IMR-90 (cell line): ENCODE measurements at regions not wholly inside any gene's neighbourhood (a gene's known extent, or its start where the extent isn't known, plus 50 kb on each side); places are given as distances from the start of the nearest gene placed in this dataset.

Experiments used
- ATAC-seq: fragments of 200-7000 bp; cut with Tn5 transposase; 2 replicates; pipeline ENCODE4 v1.9.1; 2020; ENCODE audit warnings: low read depth, mild to moderate bottlenecking, moderate library complexity
- BruUV-seq: library from RNA; stranded (reverse); fragments of 400-500 nt; replicated peaks from 2 replicates; lab custom pipeline; 2021; lab: Mats Ljungman, UMichigan
- CTCF ChIA-PET: fragments of 300-600 bp; formaldehyde crosslinking; extraction: SDS; loops from one replicate; lab custom pipeline; 2021; ENCODE audit warnings: antibody characterized with exemption; lab: Yijun Ruan, JAX
- POLR2A ChIA-PET: fragments of 300-600 bp; sonication (Branson Sonifier 250); formaldehyde crosslinking; loops from one replicate; lab custom pipeline; 2022; ENCODE audit warnings: antibody characterized with exemption; ENCODE audit not compliant: unreplicated experiment; lab: Charles Lee
- DNase-seq: peaks from one replicate; pipeline ENCODE4 v3.0.0; 2013
- H2AFZ ChIP-seq: replicated peaks from 2 replicates; pipeline ENCODE3; 2013; ENCODE audit warnings: low read length, mild to moderate bottlenecking; ENCODE audit not compliant: poor library complexity
- H2AK5ac ChIP-seq: 2 replicates; pipeline ENCODE4 v1.6.1; 2013; ENCODE audit warnings: low read depth, low read length, inconsistent platforms
- H2AK9ac ChIP-seq: replicated peaks from 2 replicates; pipeline ENCODE3; 2013; ENCODE audit warnings: mild to moderate bottlenecking, low read depth, low read length, moderate library complexity; ENCODE audit not compliant: poor library complexity
- H2BK120ac ChIP-seq: 2 replicates; pipeline ENCODE4 v1.6.1; 2013; ENCODE audit warnings: low read depth, low read length, inconsistent platforms
- H2BK15ac ChIP-seq: 3 replicates; pipeline ENCODE4 v1.6.1; 2013; ENCODE audit warnings: low read depth, low read length, inconsistent platforms
- H2BK20ac ChIP-seq: 2 replicates; pipeline ENCODE4 v1.6.1; 2013; ENCODE audit warnings: low read depth, mild to moderate bottlenecking, inconsistent platforms, low read length, moderate library complexity
- H2BK5ac ChIP-seq: 2 replicates; pipeline ENCODE4 v1.6.1; 2013; ENCODE audit warnings: mild to moderate bottlenecking, low read depth, low read length, inconsistent platforms; ENCODE audit not compliant: poor library complexity, severe bottlenecking
- H3K14ac ChIP-seq: replicated peaks from 2 replicates; pipeline ENCODE4 v1.6.1; 2013; ENCODE audit warnings: low read depth, low read length, inconsistent platforms
- H3K18ac ChIP-seq: 2 replicates; pipeline ENCODE4 v1.6.1; 2013; ENCODE audit warnings: low read depth, low read length, control low read depth
- H3K23ac ChIP-seq: 2 replicates; pipeline ENCODE4 v1.6.1; 2013; ENCODE audit warnings: low read depth, low read length, inconsistent platforms
- H3K27ac ChIP-seq: 2 replicates; pipeline ENCODE4 v1.5.1; 2013; ENCODE audit warnings: mild to moderate bottlenecking, control low read depth, low read length; ENCODE audit not compliant: insufficient read depth
- H3K27me3 ChIP-seq: 2 replicates; pipeline ENCODE4 v1.6.1; 2013; ENCODE audit warnings: low read length; ENCODE audit not compliant: control insufficient read depth, insufficient read depth
- H3K36me3 ChIP-seq: 2 replicates; pipeline ENCODE4 v1.6.1; 2013; ENCODE audit warnings: low read length, mixed read lengths; ENCODE audit not compliant: control insufficient read depth, insufficient read depth
- H3K4ac ChIP-seq: 2 replicates; pipeline ENCODE4 v1.6.1; 2013; ENCODE audit warnings: low read depth, low read length, inconsistent platforms
- H3K4me1 ChIP-seq: 2 replicates; pipeline ENCODE4 v1.6.1; 2013; ENCODE audit warnings: low read length, mixed read lengths; ENCODE audit not compliant: control insufficient read depth, insufficient read depth
- H3K4me2 ChIP-seq: 2 replicates; pipeline ENCODE4 v1.6.1; 2013; ENCODE audit warnings: low read depth, mild to moderate bottlenecking, control low read depth, low read length, moderate library complexity
- H3K4me3 ChIP-seq: 2 replicates; pipeline ENCODE4 v1.5.1; 2013; ENCODE audit warnings: low read depth, mild to moderate bottlenecking, control low read depth, low read length, moderate library complexity; ENCODE audit not compliant: insufficient read depth
- H3K56ac ChIP-seq: 2 replicates; pipeline ENCODE4 v1.6.1; 2013; ENCODE audit warnings: low read length, inconsistent platforms; ENCODE audit not compliant: insufficient read depth; ENCODE audit errors: extremely low read depth
- H3K79me1 ChIP-seq, 2 experiments: 2 replicates each; pipeline ENCODE4 v1.6.1; 2013; ENCODE audit warnings: low read length in 2 of 2, inconsistent platforms in 1 of 2, low read depth in 1 of 2
- H3K9ac ChIP-seq: 2 replicates; pipeline ENCODE4 v1.6.1; 2013; ENCODE audit warnings: low read depth, low read length, control low read depth
- H3K9me1 ChIP-seq: 2 replicates; pipeline ENCODE4 v1.6.1; 2013; ENCODE audit warnings: low read length, inconsistent platforms; ENCODE audit not compliant: insufficient read depth
- H3K9me3 ChIP-seq: 2 replicates; pipeline ENCODE4 v1.6.1; 2013; ENCODE audit warnings: low read length; ENCODE audit not compliant: control insufficient read depth, insufficient read depth
- H4K20me1 ChIP-seq: 2 replicates; pipeline ENCODE4 v1.6.1; 2013; ENCODE audit warnings: low read length, inconsistent platforms; ENCODE audit not compliant: insufficient read depth
- H4K5ac ChIP-seq: 2 replicates; pipeline ENCODE4 v1.6.1; 2013; ENCODE audit warnings: mild to moderate bottlenecking, low read depth, low read length, control low read depth
- H4K8ac ChIP-seq, 2 experiments: 2 replicates each; pipeline ENCODE4 v1.6.1; 2013; ENCODE audit warnings: low read depth in 2 of 2, low read length in 2 of 2, control low read depth in 1 of 2, inconsistent platforms in 1 of 2
- H4K91ac ChIP-seq: 2 replicates; pipeline ENCODE4 v1.6.1; 2013; ENCODE audit warnings: low read depth, low read length, inconsistent platforms; ENCODE audit not compliant: insufficient read depth
- MAFK ChIP-seq: IDR thresholded peaks from 2 replicates; pipeline ENCODE4 v1.6.1; 2012; ENCODE audit warnings: low read depth, low read length, improper control_type of control experiment
- MAZ ChIP-seq: IDR thresholded peaks from 2 replicates; pipeline ENCODE4 v1.6.1; 2012; ENCODE audit warnings: low read depth, mild to moderate bottlenecking, low read length, improper control_type of control experiment, moderate library complexity, borderline replicate concordance
- POLR2A ChIP-seq: IDR thresholded peaks from 2 replicates; pipeline ENCODE4 v1.6.1; 2012; ENCODE audit warnings: mild to moderate bottlenecking, low read depth, low read length
- RAD21 ChIP-seq: IDR thresholded peaks from 2 replicates; pipeline ENCODE4 v1.6.1; 2012; ENCODE audit warnings: low read length, improper control_type of control experiment
- RCOR1 ChIP-seq: IDR thresholded peaks from 2 replicates; pipeline ENCODE4 v1.6.1; 2012; ENCODE audit warnings: mild to moderate bottlenecking, low read length, improper control_type of control experiment; ENCODE audit not compliant: insufficient replicate concordance
- RFX5 ChIP-seq: IDR thresholded peaks from 2 replicates; pipeline ENCODE4 v1.8.0; 2012; ENCODE audit warnings: low read depth, mild to moderate bottlenecking, low read length, moderate library complexity
- SMC3 ChIP-seq: fragments of 150-350 bp; IDR thresholded peaks from 2 replicates; pipeline ENCODE4 v1.6.1; 2016; ENCODE audit warnings: low read depth, mild to moderate bottlenecking, antibody characterized with exemption, low read length, moderate library complexity
- WGBS, 2 experiments: methylation state at CpG; one replicate each; pipeline versions ENCODE4 v1.1.5 to v1.1.7; 2013; ENCODE audit warnings: missing lambda C conversion rate in 2 of 2; ENCODE audit not compliant: insufficient read length in 1 of 2; ENCODE audit errors: extremely low coverage in 2 of 2; 5-methylcytosine and 5-hydroxymethylcytosine counted together
- dilution Hi-C: fragments of 300-500 bp; cut with HindIII; formaldehyde crosslinking; loops from one replicate; pipeline ENCODE4 v1.14.3; 2018; ENCODE audit warnings: low sequenced_read_pairs; ENCODE audit not compliant: unreplicated experiment
- in situ Hi-C: fragments of 300-500 bp; cut with MboI; formaldehyde crosslinking; loops from 3 replicates; pipeline ENCODE4 v1.14.3; 2019; ENCODE audit warnings: low sequenced_read_pairs, inconsistent platforms, mixed read lengths
- intact Hi-C: fragments of 100-400 bp; cut with micrococcal nuclease; formaldehyde crosslinking; loops from 2 replicates; pipeline ENCODE4 v1.10.0; 2022

- Histone ChIP-seq H3K9me1 (no peaks in the 10 kb centered on the region), H2BK5ac (no peak overlapping the region), H3K4me1 (no peaks in the 10 kb centered on the region), H3K56ac (no peak overlapping the region), H4K8ac (no peak overlapping the region), H2BK120ac (no peak overlapping the region), H4K5ac (no peak overlapping the region), H3K9me3 (peaks cover 13% of the 10 kb centered on the region), H2AK5ac (no peak overlapping the region), H3K18ac (no peak overlapping the region), H3K4me2 (no peak overlapping the region), H4K20me1 (no peaks in the 10 kb centered on the region), H3K4me3 (no peak overlapping the region), H3K23ac (no peak overlapping the region), H3K9ac (no peak overlapping the region), H3K79me1 (no peaks in the 10 kb centered on the region), H2AK9ac (no peak overlapping the region), H4K91ac (no peak overlapping the region), H2BK20ac (no peak overlapping the region), H3K27ac (no peak overlapping the region), H3K27me3 (no peaks in the 10 kb centered on the region), H2BK15ac (no peak overlapping the region), H2AFZ (no peak overlapping the region), H3K14ac (no peak overlapping the region), H3K36me3 (no peaks in the 10 kb centered on the region), H3K4ac (no peak overlapping the region)
- ChIA-PET POLR2A (no interaction called here), CTCF (no interaction called here)
- intact Hi-C loops = no loop called here
- TF ChIP-seq MAZ (no peak), RCOR1 (no peak), RAD21 (no peak), SMC3 (no peak), RFX5 (no peak), POLR2A (no peak), MAFK (no peak)
- 60% methylated on average over 1 of the region's 1 CpG; no CpG with 5 or more reads in 1 of the 2 experiments for WGBS, 2 experiments
- ATAC-seq (no peak), DNase-seq (no peak)
- no TSS peak for BruUV-seq
- dilution Hi-C loops = no loop called here
- in situ Hi-C loops = no loop called here
Observed at GRCh38 chr4:162838671-162839070, 328.0 kb downstream of the NAF1 start.
